ENCODE measurements at regions not wholly inside any gene's neighbourhood (a gene's known extent, or its start where the extent isn't known, plus 50 kb on each side); places are given as distances from the start of the nearest gene placed in this dataset.
A peak's percentile ranks its signal among the peaks of the same experiment; 100 is the strongest.

GRCh38 chr1:54463259-54464030 is 57.3 kb upstream of the SSBP3 start (continued):
- TF ChIP-seq, protein P1, sequence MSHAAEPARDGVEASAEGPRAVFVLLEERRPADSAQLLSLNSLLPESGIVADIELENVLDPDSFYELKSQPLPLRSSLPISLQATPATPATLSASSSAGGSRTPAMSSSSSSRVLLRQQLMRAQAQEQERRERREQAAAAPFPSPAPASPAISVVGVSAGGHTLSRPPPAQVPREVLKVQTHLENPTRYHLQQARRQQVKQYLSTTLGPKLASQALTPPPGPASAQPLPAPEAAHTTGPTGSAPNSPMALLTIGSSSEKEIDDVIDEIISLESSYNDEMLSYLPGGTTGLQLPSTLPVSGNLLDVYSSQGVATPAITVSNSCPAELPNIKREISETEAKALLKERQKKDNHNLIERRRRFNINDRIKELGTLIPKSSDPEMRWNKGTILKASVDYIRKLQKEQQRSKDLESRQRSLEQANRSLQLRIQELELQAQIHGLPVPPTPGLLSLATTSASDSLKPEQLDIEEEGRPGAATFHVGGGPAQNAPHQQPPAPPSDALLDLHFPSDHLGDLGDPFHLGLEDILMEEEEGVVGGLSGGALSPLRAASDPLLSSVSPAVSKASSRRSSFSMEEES (CRISPR knock-in tag; IDR thresholded peaks at IDR 0.05), result peak; percentile 95
- TF ChIP-seq BHLHE40 (IDR thresholded peaks at IDR 0.05; ENCODE audit: low read length), result peak; percentile 45; the same call in 1 of the 2 replicates
- TF ChIP-seq, protein P2, sequence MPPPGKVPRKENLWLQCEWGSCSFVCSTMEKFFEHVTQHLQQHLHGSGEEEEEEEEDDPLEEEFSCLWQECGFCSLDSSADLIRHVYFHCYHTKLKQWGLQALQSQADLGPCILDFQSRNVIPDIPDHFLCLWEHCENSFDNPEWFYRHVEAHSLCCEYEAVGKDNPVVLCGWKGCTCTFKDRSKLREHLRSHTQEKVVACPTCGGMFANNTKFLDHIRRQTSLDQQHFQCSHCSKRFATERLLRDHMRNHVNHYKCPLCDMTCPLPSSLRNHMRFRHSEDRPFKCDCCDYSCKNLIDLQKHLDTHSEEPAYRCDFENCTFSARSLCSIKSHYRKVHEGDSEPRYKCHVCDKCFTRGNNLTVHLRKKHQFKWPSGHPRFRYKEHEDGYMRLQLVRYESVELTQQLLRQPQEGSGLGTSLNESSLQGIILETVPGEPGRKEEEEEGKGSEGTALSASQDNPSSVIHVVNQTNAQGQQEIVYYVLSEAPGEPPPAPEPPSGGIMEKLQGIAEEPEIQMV (tag; conservative IDR thresholded peaks at IDR 0.05; ENCODE audit: low read depth), result peak; percentile 95
- no peak for TF ChIP-seq BRCA1 (IDR thresholded peaks at IDR 0.05)
- 0 out of 2 replicates have a peak, but pooled peaks have one; percentile 50 for TF ChIP-seq BRCA1 (CRISPR knock-in tag; IDR thresholded peaks at IDR 0.05)
- peak; percentile 75; the same call in 1 of the 2 replicates for TF ChIP-seq SMARCA5 (IDR thresholded peaks at IDR 0.05)
- TF ChIP-seq KDM1A (IDR thresholded peaks at IDR 0.05), result peak; percentile 94 to 95
- TF ChIP-seq AFF1 (IDR thresholded peaks at IDR 0.05; ENCODE audit: low read depth in 1 of 2, partially characterized antibody in 2 of 2), result peak in 1 of 2 experiments; percentile 40
- 0 out of 2 replicates have a peak, but pooled peaks have one; percentile 20 for TF ChIP-seq CBFA2T3 (IDR thresholded peaks at IDR 0.05)
- 0 out of 2 replicates have a peak, but pooled peaks have one; percentile 37 for TF ChIP-seq CTBP1 (IDR thresholded peaks at IDR 0.05; ENCODE audit: borderline replicate concordance)
- TF ChIP-seq HDAC1 (IDR thresholded peaks at IDR 0.05), result peak in 1 of 2 experiments; percentile 62; a peak in 2 of 4 replicates

All from K562 (cell line).